Panc1 (cell line): ENCODE measurements at regions not wholly inside any gene's neighbourhood (a gene's known extent, or its start where the extent isn't known, plus 50 kb on each side); places are given as distances from the start of the nearest gene placed in this dataset.
"Not testable (repeated sequence)": the region's sequence is repeated elsewhere in the genome, so short reads cannot be mapped to it uniquely, and the experiment has no call there.

Source experiments
- ATAC-seq: fragments of 200-7000 bp; cut with Tn5 transposase; 2 replicates; pipeline ENCODE4 v1.9.1; 2020; ENCODE audit warnings: mild to moderate bottlenecking, moderate library complexity
- BruUV-seq: library from RNA; stranded (reverse); fragments of 400-500 nt; replicated peaks from 2 replicates; lab custom pipeline; 2021; lab: Mats Ljungman, UMichigan
- CTCF ChIA-PET: fragments of 300-600 bp; sonication (Branson Sonifier 250); formaldehyde crosslinking; loops from one replicate; lab custom pipeline; 2022; ENCODE audit warnings: antibody characterized with exemption; lab: Charles Lee
- POLR2A ChIA-PET: fragments of 300-600 bp; sonication (Branson Sonifier 250); formaldehyde crosslinking; loops from one replicate; lab custom pipeline; 2022; ENCODE audit warnings: antibody characterized with exemption; lab: Charles Lee
- DNase-seq: peaks from one replicate; pipeline ENCODE4 v3.0.0-alpha.2; 2010; ENCODE audit warnings: low read depth, low spot score
- H3K27ac ChIP-seq: 2 replicates; pipeline ENCODE4 v1.5.1; 2011; ENCODE audit warnings: mild to moderate bottlenecking, low read length, inconsistent platforms
- H3K27me3 ChIP-seq: fragments of 200-500 bp; sonication (Bioruptor generic); 2 replicates; pipeline ENCODE4 v1.6.0; 2014; ENCODE audit warnings: low read length, inconsistent platforms; ENCODE audit not compliant: control insufficient read depth, insufficient read depth
- H3K36me3 ChIP-seq: fragments of 200-500 bp; sonication (Bioruptor generic); 2 replicates; pipeline ENCODE4 v1.5.1; 2014; ENCODE audit warnings: inconsistent platforms, mild to moderate bottlenecking, low read length, moderate library complexity; ENCODE audit not compliant: control insufficient read depth, insufficient read depth
- H3K4me1 ChIP-seq: 2 replicates; pipeline ENCODE4 v1.5.1; 2011; ENCODE audit warnings: inconsistent platforms, mild to moderate bottlenecking, low read length, moderate library complexity; ENCODE audit not compliant: control insufficient read depth, insufficient read depth
- H3K4me3 ChIP-seq, 2 experiments: 2 replicates each; pipeline ENCODE4 v1.5.1; 2011 to 2012; ENCODE audit warnings: low read depth in 2 of 2, low read length in 2 of 2, mild to moderate bottlenecking in 2 of 2, inconsistent platforms in 1 of 2, moderate library complexity in 1 of 2
- H3K9me3 ChIP-seq: fragments of 200-500 bp; sonication (Bioruptor generic); 2 replicates; pipeline ENCODE4 v1.5.1; 2014; ENCODE audit warnings: low read depth, mild to moderate bottlenecking, inconsistent platforms, low read length, moderate library complexity; ENCODE audit not compliant: control insufficient read depth, insufficient read depth
- CTCF ChIP-seq: fragments of 450-650 bp; IDR thresholded peaks from 2 replicates; pipeline ENCODE4 v1.5.1; 2017; ENCODE audit warnings: mild to moderate bottlenecking
- TCF7L2 ChIP-seq: IDR thresholded peaks from 2 replicates; pipeline ENCODE4 v1.6.1; 2011; ENCODE audit warnings: mild to moderate bottlenecking, low read depth, low read length, inconsistent platforms
- in situ Hi-C: cut with HindIII; loops from 2 replicates; pipeline ENCODE4 v1.10.0; 2016; ENCODE audit warnings: low sequenced_read_pairs, low pct_unique_long_range_greater_than_20kb
- intact Hi-C: fragments of 100-400 bp; cut with micrococcal nuclease; formaldehyde crosslinking; loops from one replicate; pipeline ENCODE4 v1.10.0; 2022; ENCODE audit not compliant: unreplicated experiment

GRCh38 chr22:25334162-25334490 is 114.7 kb downstream of the CRYBB2 start:
- in situ Hi-C loops = no loop called here
- ChIA-PET POLR2A (no interaction called here), CTCF (interaction anchor here (0.6 kb wide), 2 partner anchors 29 to 132 kb away, joined by 3 read pairs; no protein-coding TSS in a partner anchor)
- ATAC-seq = peak; percentile 84
- TF ChIP-seq TCF7L2 (no peak), CTCF (peak; percentile 76)
- Histone ChIP-seq H3K4me1 (no peaks in the 10 kb centered on the region), H3K36me3 (no peaks in the 10 kb centered on the region), H3K27me3 (no peaks in the 10 kb centered on the region), H3K9me3 (no peaks in the 10 kb centered on the region), H3K27ac (no peak overlapping the region), H3K4me3 (no peak overlapping the region)
- DNase-seq = peak; percentile 10
- intact Hi-C loops = loop anchor here (5.0 kb wide), 1 partner anchor 97 kb away; no protein-coding TSS in a partner anchor
- BruUV-seq = no TSS peak

GRCh38 chr22:25334631-25335030 is 115.2 kb downstream of the CRYBB2 start:
- H3K4me3 ChIP-seq, ATAC-seq, POLR2A ChIA-PET, DNase-seq, CTCF ChIA-PET, H3K9me3 ChIP-seq, BruUV-seq, H3K36me3 ChIP-seq, H3K27ac ChIP-seq, in situ Hi-C loops, H3K4me1 ChIP-seq, H3K27me3 ChIP-seq: not testable (repeated sequence)
- intact Hi-C loops = loop anchor here (5.0 kb wide), 1 partner anchor 97 kb away; no protein-coding TSS in a partner anchor

- POLR2A ChIA-PET, H3K4me1 ChIP-seq, H3K27ac ChIP-seq, ATAC-seq, H3K36me3 ChIP-seq, CTCF ChIA-PET, in situ Hi-C loops, H3K4me3 ChIP-seq, BruUV-seq, DNase-seq, H3K27me3 ChIP-seq, intact Hi-C loops, H3K9me3 ChIP-seq: not testable (repeated sequence)
Measured at GRCh38 chr22:25335276-25335675, 115.8 kb downstream of the CRYBB2 start.

- ATAC-seq, H3K27me3 ChIP-seq, DNase-seq, H3K4me3 ChIP-seq, H3K9me3 ChIP-seq, H3K4me1 ChIP-seq, H3K27ac ChIP-seq, intact Hi-C loops, H3K36me3 ChIP-seq, CTCF ChIA-PET, POLR2A ChIA-PET, in situ Hi-C loops: not testable (repeated sequence)
- BruUV-seq = TSS peak; percentile 53
Measured at GRCh38 chr22:25340536-25340935, 121.1 kb downstream of the CRYBB2 start.

- BruUV-seq, CTCF ChIA-PET, H3K36me3 ChIP-seq, in situ Hi-C loops, DNase-seq, ATAC-seq, intact Hi-C loops, H3K27ac ChIP-seq, H3K4me3 ChIP-seq, POLR2A ChIA-PET, H3K27me3 ChIP-seq, H3K9me3 ChIP-seq, H3K4me1 ChIP-seq: not testable (repeated sequence)
Measured at GRCh38 chr22:25344366-25344765, 124.9 kb downstream of the CRYBB2 start.
